Endothelial cell (in vitro differentiated cells): ENCODE measurements at regions not wholly inside any gene's neighbourhood (a gene's known extent, or its start where the extent isn't known, plus 50 kb on each side); places are given as distances from the start of the nearest gene placed in this dataset.
"Not testable (repeated sequence)": the region's sequence is repeated elsewhere in the genome, so short reads cannot be mapped to it uniquely, and the experiment has no call there.

Experiments used
- DNase-seq: peaks from one replicate; pipeline ENCODE4 v3.0.0; 2021; ENCODE audit warnings: low spot score
- H3K27ac Mint-ChIP-seq: one replicate; pipeline ENCODE4 v1.8.0; 2021; ENCODE audit warnings: mixed read lengths, inconsistent platforms; ENCODE audit not compliant: unreplicated experiment
- H3K27me3 Mint-ChIP-seq: one replicate; pipeline ENCODE4 v1.8.0; 2021; ENCODE audit warnings: mild to moderate bottlenecking, moderate library complexity, mixed read lengths, inconsistent platforms; ENCODE audit not compliant: unreplicated experiment
- H3K36me3 Mint-ChIP-seq: one replicate; pipeline ENCODE4 v1.8.0; 2021; ENCODE audit warnings: mild to moderate bottlenecking, low read depth, mixed read lengths, inconsistent platforms; ENCODE audit not compliant: unreplicated experiment
- H3K4me1 Mint-ChIP-seq: one replicate; pipeline ENCODE4 v1.8.0; 2021; ENCODE audit warnings: mild to moderate bottlenecking, mixed read lengths, inconsistent platforms; ENCODE audit not compliant: unreplicated experiment
- H3K4me3 Mint-ChIP-seq: one replicate; pipeline ENCODE4 v1.8.0; 2021; ENCODE audit warnings: mild to moderate bottlenecking, mixed read lengths, inconsistent platforms; ENCODE audit not compliant: unreplicated experiment
- H3K9me3 Mint-ChIP-seq: one replicate; pipeline ENCODE4 v1.8.0; 2021; ENCODE audit warnings: mixed read lengths, inconsistent platforms; ENCODE audit not compliant: unreplicated experiment
- CTCF ChIP-seq: fragments of 200-600 bp; sonication (generic); IDR thresholded peaks from one replicate; pipeline ENCODE4 v1.5.0; 2021; ENCODE audit warnings: antibody characterized with exemption; ENCODE audit not compliant: unreplicated experiment

- no peak for DNase-seq
- Mint-ChIP-seq H3K36me3 (no peaks in the 10 kb centered on the region), H3K4me1 (peaks cover 3% of the 10 kb centered on the region), H3K4me3 (no peak overlapping the region), H3K9me3 (no peaks in the 10 kb centered on the region), H3K27ac (no peak overlapping the region), H3K27me3 (no peaks in the 10 kb centered on the region)
- no peak for TF ChIP-seq CTCF
These were observed 308.7 kb upstream of the IL12A start for GRCh38 chr3:159679900-159680299.

GRCh38 chr3:159681717-159682116 lies 306.9 kb upstream of the IL12A start:
- not testable (repeated sequence) for H3K27ac Mint-ChIP-seq, DNase-seq, H3K36me3 Mint-ChIP-seq, H3K4me3 Mint-ChIP-seq, H3K27me3 Mint-ChIP-seq, H3K9me3 Mint-ChIP-seq, H3K4me1 Mint-ChIP-seq

- H3K4me3 Mint-ChIP-seq: no peak overlapping the region
- peaks cover 3% of the 10 kb centered on the region for H3K36me3 Mint-ChIP-seq
- peaks cover 9% of the 10 kb centered on the region for H3K4me1 Mint-ChIP-seq
- no peak for DNase-seq
- no peak for TF ChIP-seq CTCF
- H3K27me3 Mint-ChIP-seq: no peaks in the 10 kb centered on the region
- peaks cover 4% of the 10 kb centered on the region for H3K9me3 Mint-ChIP-seq
- no peak overlapping the region for H3K27ac Mint-ChIP-seq
These were observed 302.8 kb upstream of the IL12A start for GRCh38 chr3:159685801-159686200.

- TF ChIP-seq CTCF: no peak
- Mint-ChIP-seq H3K4me1 (no peaks in the 10 kb centered on the region), H3K9me3 (peaks cover 4% of the 10 kb centered on the region), H3K36me3 (peaks cover 3% of the 10 kb centered on the region), H3K27me3 (peaks cover 1% of the 10 kb centered on the region), H3K27ac (no peak overlapping the region), H3K4me3 (no peak overlapping the region)
- DNase-seq: no peak
These were observed 295.4 kb upstream of the IL12A start for GRCh38 chr3:159693226-159693625.

GRCh38 chr3:159711560-159712333 lies 276.9 kb upstream of the IL12A start:
- no peak for TF ChIP-seq CTCF
- DNase-seq: peak; percentile 31
- Mint-ChIP-seq H3K9me3 (no peaks in the 10 kb centered on the region), H3K4me1 (peaks cover 9% of the 10 kb centered on the region), H3K4me3 (no peak overlapping the region), H3K36me3 (no peaks in the 10 kb centered on the region), H3K27ac (peak overlapping the region; percentile 89), H3K27me3 (peaks cover 2% of the 10 kb centered on the region)
